ENCODE measurements at regions not wholly inside any gene's neighbourhood (a gene's known extent, or its start where the extent isn't known, plus 50 kb on each side); places are given as distances from the start of the nearest gene placed in this dataset.

- Histone ChIP-seq H2BK120ac (ENCODE audit: low read depth, low read length) (no peak overlapping the region), H4K91ac (ENCODE audit: insufficient read depth, low read depth, low read length) (no peak overlapping the region), H3K27ac (ENCODE audit: insufficient read depth, low read length) (no peak overlapping the region), H3K9me3 (ENCODE audit: control insufficient read depth, insufficient read depth, low read length) (no peaks in the 10 kb centered on the region), H3K56ac (ENCODE audit: extremely low read depth, insufficient read depth, low read length) (no peak overlapping the region), H3K9me1 (ENCODE audit: insufficient read depth, low read length) (no peaks in the 10 kb centered on the region), H4K8ac (ENCODE audit: low read depth in 2 of 2, low read length in 2 of 2) (no peak overlapping the region), H3K79me1 (ENCODE audit: low read depth in 1 of 2, low read length in 2 of 2) (no peaks in the 10 kb centered on the region), H3K4me3 (ENCODE audit: insufficient read depth, low read depth, low read length) (no peak overlapping the region), H3K4me2 (ENCODE audit: low read depth, low read length) (no peak overlapping the region), H2BK20ac (ENCODE audit: low read depth, low read length) (no peak overlapping the region), H2BK15ac (ENCODE audit: low read depth, low read length) (no peak overlapping the region), H3K36me3 (ENCODE audit: control insufficient read depth, insufficient read depth, low read length) (no peaks in the 10 kb centered on the region), H2BK5ac (ENCODE audit: low read depth, low read length, poor library complexity, severe bottlenecking) (no peak overlapping the region), H3K18ac (ENCODE audit: low read depth, low read length) (no peak overlapping the region), H3K27me3 (ENCODE audit: control insufficient read depth, insufficient read depth, low read length) (no peaks in the 10 kb centered on the region), H2AFZ (replicated peaks; ENCODE audit: low read length, poor library complexity) (no peak overlapping the region), H3K23ac (ENCODE audit: low read depth, low read length) (no peak overlapping the region), H2AK9ac (replicated peaks; ENCODE audit: low read depth, low read length, poor library complexity) (no peak overlapping the region), H3K4ac (ENCODE audit: low read depth, low read length) (no peak overlapping the region), H3K4me1 (ENCODE audit: control insufficient read depth, insufficient read depth, low read length) (no peaks in the 10 kb centered on the region), H4K5ac (ENCODE audit: low read depth, low read length) (no peak overlapping the region), H3K14ac (replicated peaks; ENCODE audit: low read depth, low read length) (no peak overlapping the region), H2AK5ac (ENCODE audit: low read depth, low read length) (no peak overlapping the region), H3K9ac (ENCODE audit: low read depth, low read length) (no peak overlapping the region), H4K20me1 (ENCODE audit: insufficient read depth, low read length) (no peaks in the 10 kb centered on the region)
- ATAC-seq (ENCODE audit: low read depth) = no peak
- TF ChIP-seq RCOR1 (IDR thresholded peaks at IDR 0.05; ENCODE audit: insufficient replicate concordance, low read length) = no peak
- TF ChIP-seq RFX5 (IDR thresholded peaks at IDR 0.05; ENCODE audit: low read depth, low read length) = no peak
- no peak for TF ChIP-seq USF2 (IDR thresholded peaks at IDR 0.05; ENCODE audit: low read depth, low read length)
- TF ChIP-seq SMC3 (IDR thresholded peaks at IDR 0.05; ENCODE audit: low read depth, low read length) = no peak
- TF ChIP-seq, protein P1, sequence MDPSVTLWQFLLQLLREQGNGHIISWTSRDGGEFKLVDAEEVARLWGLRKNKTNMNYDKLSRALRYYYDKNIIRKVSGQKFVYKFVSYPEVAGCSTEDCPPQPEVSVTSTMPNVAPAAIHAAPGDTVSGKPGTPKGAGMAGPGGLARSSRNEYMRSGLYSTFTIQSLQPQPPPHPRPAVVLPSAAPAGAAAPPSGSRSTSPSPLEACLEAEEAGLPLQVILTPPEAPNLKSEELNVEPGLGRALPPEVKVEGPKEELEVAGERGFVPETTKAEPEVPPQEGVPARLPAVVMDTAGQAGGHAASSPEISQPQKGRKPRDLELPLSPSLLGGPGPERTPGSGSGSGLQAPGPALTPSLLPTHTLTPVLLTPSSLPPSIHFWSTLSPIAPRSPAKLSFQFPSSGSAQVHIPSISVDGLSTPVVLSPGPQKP (IDR thresholded peaks at IDR 0.05; ENCODE audit: borderline replicate concordance, low read depth, low read length) = no peak
- no peak for TF ChIP-seq CEBPB (IDR thresholded peaks at IDR 0.05; ENCODE audit: low read depth, low read length)
- no peak for TF ChIP-seq BHLHE40 (IDR thresholded peaks at IDR 0.05; ENCODE audit: low read depth, low read length)
- TF ChIP-seq CTCF (conservative IDR thresholded peaks at IDR 0.05; ENCODE audit: low read depth, low read length) = no peak
- no peak for TF ChIP-seq MAZ (IDR thresholded peaks at IDR 0.05; ENCODE audit: borderline replicate concordance, low read depth, low read length)
- TF ChIP-seq MXI1 (IDR thresholded peaks at IDR 0.05; ENCODE audit: borderline replicate concordance, low read depth, low read length) = no peak
- no peak for TF ChIP-seq FOS (IDR thresholded peaks at IDR 0.05; ENCODE audit: low read depth, low read length)
- no peak for TF ChIP-seq MAFK (IDR thresholded peaks at IDR 0.05; ENCODE audit: low read depth, low read length)
- no peak for TF ChIP-seq CHD1 (IDR thresholded peaks at IDR 0.05; ENCODE audit: low read depth, low read length)
- no peak for TF ChIP-seq POLR2A (IDR thresholded peaks at IDR 0.05; ENCODE audit: low read depth, low read length)
- TF ChIP-seq RAD21 (IDR thresholded peaks at IDR 0.05; ENCODE audit: low read length) = no peak
- no peak for TF ChIP-seq NFE2L2 (IDR thresholded peaks at IDR 0.05; ENCODE audit: low read depth, low read length)
- no CpG with 5 or more reads among the region's 2 CpGs for WGBS, 2 experiments (ENCODE audit: extremely low coverage in 2 of 2, insufficient read length in 1 of 2)
- intact Hi-C loops (cut with micrococcal nuclease) (no loop called here), dilution Hi-C loops (cut with HindIII; ENCODE audit: low sequenced_read_pairs, unreplicated experiment) (no loop called here), in situ Hi-C loops (cut with MboI; ENCODE audit: low sequenced_read_pairs) (no loop called here)
- ChIA-PET CTCF (no interaction called here), POLR2A (ENCODE audit: unreplicated experiment) (no interaction called here)
- no peak for DNase-seq
- BruUV-seq (replicated peaks) = no TSS peak
These were observed 969.7 kb downstream of the GATA3 start for GRCh38 chr10:9024210-9024609.

Data from IMR-90 (cell line).